HG03097 (cell line): ENCODE measurements at regions not wholly inside any gene's neighbourhood (a gene's known extent, or its start where the extent isn't known, plus 50 kb on each side); places are given as distances from the start of the nearest gene placed in this dataset.
"Not testable (repeated sequence)": the region's sequence is repeated elsewhere in the genome, so short reads cannot be mapped to it uniquely, and the experiment has no call there.

ENCODE experiments used
- ATAC-seq: cut with Tn5 transposase; IDR thresholded peaks from one replicate; pipeline ENCODE4 v1.9.1; 2021; ENCODE audit not compliant: unreplicated experiment, low FRiP score

GRCh38 chr3:21042184-21042583 lies 708.8 kb downstream of the ZNF385D start:
- no peak for ATAC-seq

- no peak for ATAC-seq
Observed at GRCh38 chr3:21041621-21042020, 709.4 kb downstream of the ZNF385D start.

GRCh38 chr3:21036888-21037287 lies 714.1 kb downstream of the ZNF385D start:
- no peak for ATAC-seq

DNA sequence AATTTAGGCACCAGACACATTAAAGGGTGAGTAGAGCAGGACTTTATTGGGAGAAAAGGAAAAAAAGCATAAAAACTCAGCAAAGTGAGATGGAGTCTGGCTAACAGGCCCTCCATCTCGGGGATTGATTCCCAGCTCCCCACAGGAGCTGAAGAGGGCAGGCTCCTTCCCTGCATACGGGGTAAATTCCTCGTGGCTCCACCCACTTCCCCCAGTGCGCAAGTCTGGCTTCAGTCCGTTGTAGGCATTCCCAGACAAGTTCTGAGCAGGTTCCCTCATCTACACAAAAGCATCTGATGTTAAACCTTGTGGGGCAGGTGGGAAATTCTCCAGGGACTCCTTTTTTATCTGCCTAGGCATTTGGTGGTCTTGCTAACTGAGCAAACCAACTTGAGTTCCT lies 722.6 kb downstream of the ZNF385D start:
- ATAC-seq, result no peak

DNA sequence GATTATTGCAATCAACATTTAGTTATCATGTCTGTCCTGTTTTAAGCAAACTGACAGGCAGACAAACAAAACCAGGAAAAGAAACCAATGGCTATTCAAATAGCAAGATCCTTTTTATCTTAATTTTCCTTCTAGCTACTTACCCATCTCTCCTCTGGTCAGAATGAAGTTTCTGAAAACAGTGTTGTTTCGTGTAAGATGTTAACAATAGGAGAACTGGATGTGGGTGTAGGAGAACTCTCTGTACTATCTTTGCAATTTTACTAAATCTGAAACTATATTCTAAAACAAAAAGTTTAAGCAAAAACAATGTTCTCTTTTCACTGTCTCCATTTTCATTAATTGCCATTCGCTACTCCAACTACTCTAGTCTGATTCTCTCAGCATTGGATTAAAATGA lies 726.4 kb downstream of the ZNF385D start:
- no peak for ATAC-seq

DNA sequence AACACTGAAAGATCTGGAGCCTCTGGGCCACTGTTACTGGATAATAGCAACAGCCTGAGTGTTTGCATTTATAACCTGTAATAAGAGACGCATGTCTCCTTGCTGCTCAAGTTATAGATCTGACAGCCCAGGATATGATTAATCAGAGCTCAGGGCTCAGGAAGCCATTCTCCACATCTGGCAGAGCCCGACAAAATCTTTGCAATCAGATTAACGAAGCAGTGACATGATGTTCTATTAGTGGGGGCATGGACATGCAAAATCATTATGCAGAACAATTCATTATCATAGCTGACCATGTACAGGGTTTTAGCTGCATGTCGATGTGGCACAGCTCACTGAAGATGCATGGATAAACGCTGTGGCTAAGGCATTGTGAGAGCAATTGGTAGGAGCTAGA lies 730.3 kb downstream of the ZNF385D start:
- ATAC-seq, result no peak

DNA sequence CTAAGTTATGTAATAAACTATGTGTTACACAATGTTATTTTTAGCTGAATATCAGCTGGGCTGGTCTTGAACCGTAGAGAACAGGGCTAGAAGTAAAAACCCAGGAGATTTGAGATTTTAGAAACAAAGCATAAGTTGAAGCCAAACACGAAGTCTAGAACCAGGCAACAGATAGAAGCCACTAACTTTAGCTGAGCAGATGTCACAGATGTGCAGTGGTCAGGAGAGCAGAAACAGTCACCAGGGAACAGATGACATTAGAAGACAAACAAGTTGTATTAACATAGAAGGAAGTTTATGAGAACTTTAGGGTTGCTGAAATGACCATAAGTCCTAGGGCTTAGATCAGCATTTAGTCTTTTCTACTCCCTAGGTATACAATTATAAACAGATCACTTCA lies 731.0 kb downstream of the ZNF385D start:
- ATAC-seq, result no peak

GRCh38 chr3:21017115-21017852 lies 733.7 kb downstream of the ZNF385D start:
- ATAC-seq, result no peak

- no peak for ATAC-seq
Observed at GRCh38 chr3:21013566-21013965, 737.4 kb downstream of the ZNF385D start.

GRCh38 chr3:20999661-21000060 lies 751.3 kb downstream of the ZNF385D start:
- no peak for ATAC-seq

- ATAC-seq, result no peak
Observed at GRCh38 chr3:20997183-20997582, 753.8 kb downstream of the ZNF385D start.

- no peak for ATAC-seq
Observed at GRCh38 chr3:20990896-20991295, 760.1 kb downstream of the ZNF385D start.

DNA sequence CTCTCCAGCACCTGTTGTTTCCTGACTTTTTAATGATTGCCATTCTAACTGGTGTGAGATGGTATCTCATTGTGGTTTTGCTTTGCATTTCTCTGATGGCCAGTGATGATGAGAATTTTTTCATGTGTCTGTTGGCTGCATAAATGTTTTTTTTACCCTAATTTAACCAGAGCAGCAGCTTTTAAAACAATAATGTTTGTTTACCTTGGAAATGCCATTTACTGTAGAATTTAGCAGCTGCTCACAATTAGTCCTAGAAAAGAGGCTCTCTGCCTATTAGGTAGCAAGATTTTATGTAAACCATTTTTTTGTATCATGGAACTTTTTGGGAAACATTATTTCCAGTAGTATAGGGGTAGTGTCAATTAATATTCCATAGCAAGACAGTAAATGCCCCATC lies 761.4 kb downstream of the ZNF385D start:
- ATAC-seq, result not testable (repeated sequence)

DNA sequence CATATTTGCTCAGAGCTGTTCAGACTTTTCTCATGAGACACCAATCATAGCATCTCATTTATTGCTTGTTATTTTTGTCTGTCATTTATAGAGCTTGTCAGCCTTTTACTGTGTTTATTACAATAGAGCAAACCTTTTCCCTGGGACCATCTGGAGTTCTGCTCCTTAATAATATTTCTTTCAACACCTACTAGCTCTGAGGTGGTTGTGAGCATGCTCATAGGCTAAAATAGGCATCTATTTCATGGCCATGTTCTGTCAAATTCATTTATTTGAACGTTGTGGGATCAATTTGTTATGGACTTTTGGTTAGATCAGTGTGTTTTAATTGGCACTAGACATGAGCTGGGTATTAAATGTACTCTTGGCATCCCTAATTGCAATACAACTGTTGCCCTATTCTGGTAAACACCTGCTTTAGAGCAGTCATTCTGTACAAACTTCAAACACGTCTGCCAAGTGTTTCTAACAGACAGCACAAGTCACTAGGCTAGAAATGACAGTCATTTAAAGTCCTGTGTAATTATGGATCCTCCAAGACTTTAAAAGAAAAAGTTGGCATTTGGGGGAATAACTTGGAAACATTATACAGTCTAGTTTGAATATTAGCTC lies 766.3 kb downstream of the ZNF385D start:
- no peak for ATAC-seq

DNA sequence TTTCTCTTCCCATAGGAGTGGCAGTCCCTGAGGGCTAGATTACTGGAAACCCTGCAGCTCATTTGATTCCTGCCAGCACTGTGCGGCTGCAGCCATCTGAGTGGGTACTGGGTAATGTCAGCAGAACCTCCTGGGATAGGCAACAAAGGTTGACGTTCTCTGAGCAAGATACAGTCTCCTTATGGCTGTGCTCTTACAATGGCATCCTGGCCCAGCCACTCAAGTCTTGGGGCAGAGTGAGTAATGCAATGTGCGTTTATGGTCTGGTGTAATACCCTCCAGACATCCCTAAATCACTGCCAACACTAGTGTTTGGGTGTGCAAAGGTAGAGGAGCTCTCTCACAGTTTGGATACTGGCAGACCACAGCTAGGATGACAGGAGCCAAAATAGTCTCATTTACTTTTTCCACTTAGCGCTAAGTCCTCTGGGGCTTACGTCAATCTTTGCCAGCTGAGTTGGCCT lies 775.8 kb downstream of the ZNF385D start:
- ATAC-seq, result no peak

DNA sequence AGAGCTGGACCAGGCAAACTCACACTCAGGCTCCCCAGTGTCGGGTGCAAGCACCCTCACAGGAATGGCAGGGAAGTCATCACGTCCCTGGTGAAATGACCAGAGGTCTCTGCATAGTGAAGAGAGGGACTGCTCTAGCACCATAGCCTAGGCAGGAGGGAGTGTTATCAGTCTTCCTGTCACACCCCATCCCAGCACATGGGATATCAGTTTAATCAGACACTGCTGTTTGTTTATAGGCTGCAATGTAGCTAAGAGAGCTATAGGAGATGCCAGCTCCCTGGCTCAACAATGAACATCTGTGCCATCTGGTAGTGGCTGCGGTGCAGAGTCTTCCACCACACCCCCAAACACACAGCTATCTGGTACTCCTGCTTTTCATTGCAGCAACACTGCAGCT lies 776.6 kb downstream of the ZNF385D start:
- no peak for ATAC-seq

DNA sequence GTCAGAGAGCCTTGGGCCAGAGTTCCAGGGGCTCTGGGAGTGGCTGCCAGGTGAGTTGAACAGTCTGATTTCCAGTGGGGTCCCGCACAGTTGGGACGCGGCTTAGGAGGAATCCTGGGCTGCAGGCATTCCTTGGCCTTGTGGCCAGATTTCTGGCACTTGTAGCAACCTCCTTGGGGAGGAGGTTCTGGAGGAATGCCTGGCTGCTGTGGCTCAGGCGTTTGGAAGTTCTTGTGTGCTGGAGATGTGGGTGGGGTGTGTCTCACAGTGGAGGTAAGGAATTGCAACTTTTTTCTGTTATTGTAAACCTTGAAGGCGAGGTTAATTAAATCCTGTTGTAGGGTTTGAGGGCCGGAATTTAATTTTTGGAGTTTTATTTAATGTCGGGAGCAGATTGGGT lies 780.2 kb downstream of the ZNF385D start:
- not testable (repeated sequence) for ATAC-seq

- not testable (repeated sequence) for ATAC-seq
Observed at GRCh38 chr3:20967485-20967884, 781.5 kb upstream of the SGO1 start.

DNA sequence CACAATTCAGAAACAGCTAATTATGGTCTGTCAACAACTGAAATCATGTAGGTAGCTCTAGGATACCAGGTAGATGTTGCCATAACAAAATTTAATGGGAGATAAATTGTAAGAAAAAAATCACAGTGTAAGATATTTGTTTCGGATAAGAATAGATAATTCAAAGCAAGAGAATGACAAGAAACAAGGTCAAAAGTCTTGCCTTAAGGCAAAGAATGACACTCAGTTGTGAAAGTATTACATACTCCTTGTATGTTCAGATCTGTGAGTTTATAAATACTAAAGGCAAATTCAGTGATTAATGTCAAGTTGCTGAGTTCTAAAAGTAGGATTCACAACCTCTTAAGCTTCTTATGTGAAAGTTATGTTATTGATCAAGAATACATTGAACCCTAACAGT lies 772.2 kb upstream of the SGO1 start:
- ATAC-seq, result no peak

DNA sequence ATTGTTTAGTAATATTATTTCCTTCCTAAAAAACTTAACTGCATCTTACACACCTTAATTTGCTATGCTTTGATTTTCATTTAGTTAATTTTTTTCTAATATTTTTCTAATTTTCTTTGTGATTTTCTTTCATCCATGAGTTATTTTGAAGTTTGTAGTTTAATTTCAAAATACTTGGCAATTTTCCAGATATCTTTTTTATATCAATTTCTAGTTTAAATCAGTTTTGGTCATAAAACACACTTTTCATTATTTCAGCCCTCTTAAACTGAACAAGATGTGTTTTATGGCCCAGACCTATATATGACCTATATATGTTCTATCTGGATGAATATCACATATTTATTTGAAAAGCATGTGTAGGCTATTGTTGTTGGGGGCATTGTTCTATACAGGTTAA lies 759.9 kb upstream of the SGO1 start:
- no peak for ATAC-seq

GRCh38 chr3:20935791-20936190 lies 749.8 kb upstream of the SGO1 start:
- no peak for ATAC-seq

GRCh38 chr3:20931834-20932233 lies 745.8 kb upstream of the SGO1 start:
- no peak for ATAC-seq
